Endothelial cell of umbilical vein (primary cell): ENCODE measurements at regions not wholly inside any gene's neighbourhood (a gene's known extent, or its start where the extent isn't known, plus 50 kb on each side); places are given as distances from the start of the nearest gene placed in this dataset.

Experiments
- BruUV-seq: library from RNA; stranded (reverse); fragments of 400-500 nt; replicated peaks from 2 replicates; lab custom pipeline; 2021; lab: Mats Ljungman, UMichigan
- CTCF ChIA-PET: fragments of 300-600, 350-600 bp; sonication (Branson Sonifier 250); formaldehyde crosslinking; loops from one replicate; lab custom pipeline; 2021; ENCODE audit warnings: antibody characterized with exemption, inconsistent platforms; lab: Charles Lee
- POLR2A ChIA-PET: fragments of 300-600, 350-600 bp; sonication (Branson Sonifier 250); formaldehyde crosslinking; loops from one replicate; lab custom pipeline; 2021; ENCODE audit warnings: antibody characterized with exemption, inconsistent platforms; lab: Charles Lee
- DNase-seq: peaks from one replicate; pipeline ENCODE4 v3.0.0-alpha.2; 2011; ENCODE audit warnings: low read depth, low spot score
- FAIRE-seq: peaks from 2 replicates; lab custom pipeline; 2011; peaks lifted over from hg19 to GRCh38; lab: Jason Lieb, UNC
- H2AFZ ChIP-seq: 2 replicates; pipeline ENCODE4 v1.6.0; 2012; ENCODE audit warnings: low read depth, low read length, control low read depth, inconsistent platforms
- H3K27ac ChIP-seq: 2 replicates; pipeline ENCODE4 v1.5.1; 2011; ENCODE audit warnings: low read depth, mild to moderate bottlenecking, control low read depth, low read length, moderate library complexity; ENCODE audit not compliant: insufficient read depth
- H3K27me3 ChIP-seq, 2 experiments: 2 replicates each; pipeline versions ENCODE4 v1.6.0 to v1.6.1; 2011; ENCODE audit warnings: low read length in 2 of 2, mixed read lengths in 1 of 2; ENCODE audit not compliant: control insufficient read depth in 2 of 2, insufficient read depth in 2 of 2
- H3K36me3 ChIP-seq, 2 experiments: 2 replicates in 1 of 2; 3 replicates in 1 of 2; pipeline ENCODE4 v1.5.1; 2011; ENCODE audit warnings: low read length in 2 of 2, mild to moderate bottlenecking in 1 of 2, moderate library complexity in 1 of 2; ENCODE audit not compliant: control insufficient read depth in 2 of 2, insufficient read depth in 2 of 2; ENCODE audit errors: extremely low read depth in 1 of 2
- H3K4me1 ChIP-seq: 3 replicates; pipeline ENCODE4 v1.5.1; 2011; ENCODE audit warnings: mild to moderate bottlenecking, low read length; ENCODE audit not compliant: control insufficient read depth, insufficient read depth; ENCODE audit errors: extremely low read depth
- H3K4me2 ChIP-seq: 2 replicates; pipeline ENCODE4 v1.6.1; 2011; ENCODE audit warnings: low read length, control low read depth, mixed read lengths; ENCODE audit not compliant: insufficient read depth
- H3K4me3 ChIP-seq, 3 experiments: fragments of 200-600 bp in 1 of 3; sonication (generic), shearing (Covaris generic) in 1 of 3; replicated peaks in 1 of 3; 2 replicates each; pipeline ENCODE4 v1.5.1; 2011 to 2016; ENCODE audit warnings: control low read depth in 3 of 3, low read length in 3 of 3, mild to moderate bottlenecking in 2 of 3, inconsistent platforms in 1 of 3, low read depth in 1 of 3, moderate library complexity in 1 of 3; ENCODE audit not compliant: insufficient read depth in 1 of 3
- H3K79me2 ChIP-seq: 2 replicates; pipeline ENCODE4 v1.6.0; 2012; ENCODE audit warnings: low read length, inconsistent platforms; ENCODE audit not compliant: control insufficient read depth, insufficient read depth
- H3K9ac ChIP-seq: replicated peaks from 2 replicates; pipeline ENCODE3; 2011; ENCODE audit warnings: low read length, control low read depth; ENCODE audit not compliant: insufficient read depth; ENCODE audit errors: extremely low read depth
- H3K9me1 ChIP-seq: replicated peaks from 3 replicates; pipeline ENCODE4 v1.6.0; 2011; ENCODE audit warnings: mild to moderate bottlenecking, low read length; ENCODE audit not compliant: control insufficient read depth, insufficient read depth; ENCODE audit errors: extremely low read depth
- H3K9me3 ChIP-seq: replicated peaks from 2 replicates; pipeline ENCODE4 v1.5.1; 2012; ENCODE audit warnings: low read length, inconsistent platforms; ENCODE audit not compliant: control insufficient read depth, insufficient read depth
- H4K20me1 ChIP-seq: replicated peaks from 2 replicates; pipeline ENCODE3; 2011; ENCODE audit warnings: mild to moderate bottlenecking, low read length; ENCODE audit not compliant: control insufficient read depth, insufficient read depth; ENCODE audit errors: extremely low read depth
- CTCF ChIP-seq, 2 donors: IDR thresholded peaks; 1 replicate in 1 of 2; 2 replicates in 1 of 2; pipeline ENCODE4 v1.5.1; 2011; ENCODE audit warnings: low read length in 2 of 2, mild to moderate bottlenecking in 2 of 2, moderate library complexity in 2 of 2, control low read depth in 1 of 2, inconsistent platforms in 1 of 2, low read depth in 1 of 2; ENCODE audit not compliant: insufficient read depth in 1 of 2; ENCODE audit errors: extremely low read depth in 1 of 2
- EZH2 ChIP-seq: IDR thresholded peaks from 2 replicates; pipeline ENCODE4 v1.6.1; 2012; ENCODE audit warnings: borderline replicate concordance, low read depth, mild to moderate bottlenecking, moderate library complexity, low read length, inconsistent platforms; ENCODE audit not compliant: severe bottlenecking
- JUN ChIP-seq: IDR thresholded peaks from 2 replicates; pipeline ENCODE4 v1.6.1; 2011; ENCODE audit warnings: borderline replicate concordance, low read depth; ENCODE audit not compliant: insufficient read length, insufficient read depth
- MAX ChIP-seq: IDR thresholded peaks from 2 replicates; pipeline ENCODE4 v1.6.1; 2011; ENCODE audit not compliant: insufficient read depth, insufficient read length
- MYC ChIP-seq: IDR thresholded peaks from one replicate; pipeline ENCODE4 v1.6.1; 2011; ENCODE audit warnings: mild to moderate bottlenecking, low read depth, low read length
- POLR2A ChIP-seq: IDR thresholded peaks from 2 replicates; pipeline ENCODE4 v1.6.1; 2012; ENCODE audit warnings: low read depth, mild to moderate bottlenecking, control low read depth, low read length
- dilution Hi-C: fragments of 300-500 bp; cut with MboI; formaldehyde crosslinking; loops from one replicate; pipeline ENCODE4 v1.15.0; 2019; ENCODE audit warnings: low sequenced_read_pairs; ENCODE audit not compliant: extremely low pct_ligation_motif_present
- intact Hi-C: fragments of 100-400 bp; cut with micrococcal nuclease; formaldehyde crosslinking; loops from one replicate; pipeline ENCODE4 v1.10.0; 2022

- FAIRE-seq = no peak
- CTCF ChIA-PET = interaction anchor here (1.1 kb wide), 1 partner anchor 54 kb away, joined by 6 read pairs; no protein-coding TSS in a partner anchor
- Histone ChIP-seq H3K4me2 (no peak overlapping the region), H3K9ac (no peak overlapping the region), H3K9me1 (no peaks in the 10 kb centered on the region), H3K36me3 (no peaks in the 10 kb centered on the region), H3K9me3 (no peaks in the 10 kb centered on the region), H4K20me1 (no peaks in the 10 kb centered on the region), H3K4me3 (no peak overlapping the region), H3K27me3 (no peaks in the 10 kb centered on the region), H2AFZ (no peak overlapping the region), H3K27ac (no peak overlapping the region), H3K4me1 (peaks cover 9% of the 10 kb centered on the region), H3K79me2 (no peaks in the 10 kb centered on the region)
- dilution Hi-C loops = no loop called here
- no peak for DNase-seq
- no TSS peak for BruUV-seq
- intact Hi-C loops = no loop called here
- POLR2A ChIA-PET = no interaction called here
- no peak for TF ChIP-seq CTCF (IDR thresholded peaks at IDR 0.05; ENCODE audit: extremely low read depth in 1 of 2, insufficient read depth in 1 of 2, low read depth in 1 of 2, low read length in 2 of 2)
These were observed 90.0 kb downstream of the OXGR1 start for GRCh38 chr13:96904232-96904631.

- DNase-seq (no peak), FAIRE-seq (no peak)
- ChIA-PET POLR2A (no interaction called here), CTCF (interaction anchor here (1.1 kb wide), 1 partner anchor 55 kb away, joined by 6 read pairs; no protein-coding TSS in a partner anchor)
- Histone ChIP-seq H3K9me1 (no peaks in the 10 kb centered on the region), H3K27me3 (no peaks in the 10 kb centered on the region), H2AFZ (no peak overlapping the region), H4K20me1 (no peaks in the 10 kb centered on the region), H3K9ac (no peak overlapping the region), H3K4me3 (no peak overlapping the region), H3K4me1 (peaks cover 9% of the 10 kb centered on the region), H3K9me3 (no peaks in the 10 kb centered on the region), H3K36me3 (no peaks in the 10 kb centered on the region), H3K79me2 (no peaks in the 10 kb centered on the region), H3K4me2 (no peak overlapping the region), H3K27ac (no peak overlapping the region)
- no peak for TF ChIP-seq MAX
- TF ChIP-seq MYC = no peak
- TF ChIP-seq EZH2 = no peak
- no peak for TF ChIP-seq CTCF (IDR thresholded peaks at IDR 0.05; ENCODE audit: extremely low read depth in 1 of 2, insufficient read depth in 1 of 2, low read depth in 1 of 2, low read length in 2 of 2)
- no peak for TF ChIP-seq JUN
- no peak for TF ChIP-seq POLR2A
- intact Hi-C loops (no loop called here), dilution Hi-C loops (no loop called here)
- BruUV-seq = no TSS peak
These were observed 91.2 kb downstream of the OXGR1 start for GRCh38 chr13:96903085-96903484.
